ENCODE measurements at regions not wholly inside any gene's neighbourhood (a gene's known extent, or its start where the extent isn't known, plus 50 kb on each side); places are given as distances from the start of the nearest gene placed in this dataset.

DNA sequence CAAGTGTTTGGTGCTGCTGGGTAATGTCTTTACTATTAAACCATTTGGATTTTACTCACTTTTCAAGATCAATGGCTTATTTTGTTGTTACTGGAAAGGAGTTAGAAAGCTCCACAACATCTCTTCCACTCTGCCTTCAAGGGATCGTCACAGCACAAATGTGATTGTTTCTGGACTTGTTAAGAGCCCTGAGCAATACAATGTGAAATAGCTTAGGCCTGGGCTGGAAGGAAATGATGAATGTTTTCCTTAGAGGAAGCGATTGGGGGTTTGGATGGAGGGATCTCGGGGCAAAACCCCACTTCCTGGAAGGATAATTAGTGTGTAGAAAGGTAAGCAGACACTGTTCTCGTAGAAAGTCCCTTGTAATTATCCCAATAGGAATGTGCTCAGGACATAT is 59.3 kb upstream of the MYO10 start:
- H4K20me1 ChIP-seq (replicated peaks; ENCODE audit: insufficient read depth), result no peaks in the 10 kb centered on the region
- no peaks in the 10 kb centered on the region for H3K79me2 ChIP-seq (replicated peaks; ENCODE audit: insufficient read depth)
- ATAC-seq (no peak), DNase-seq (ENCODE audit: low spot score) (no peak)
- no peak overlapping the region for H3K4me3 Mint-ChIP-seq
- no peaks in the 10 kb centered on the region; the same call in 1 of the 2 replicates for H3K36me3 ChIP-seq (ENCODE audit: insufficient read depth)
- 0 out of 2 replicates have a peak, but pooled peaks cover 4% of the 10 kb centered on the region for H3K4me1 ChIP-seq (ENCODE audit: insufficient read depth)
- H2AFZ ChIP-seq, result peak overlapping the region; percentile 82; the same call in 1 of the 2 replicates
- no peak overlapping the region for H3K27ac Mint-ChIP-seq
- no peaks in the 10 kb centered on the region for H3K27me3 ChIP-seq (ENCODE audit: insufficient read depth)
- no peak overlapping the region for H3K4me3 ChIP-seq
- no peak overlapping the region for H3K27ac ChIP-seq (ENCODE audit: low read depth)
- H3K9me2 ChIP-seq (ENCODE audit: insufficient read depth), result no peaks in the 10 kb centered on the region
- peaks cover 10% of the 10 kb centered on the region for H3K4me1 Mint-ChIP-seq
- no peaks in the 10 kb centered on the region for H3K36me3 Mint-ChIP-seq (ENCODE audit: low read depth)
- no peaks in the 10 kb centered on the region for H3F3A ChIP-seq (replicated peaks; ENCODE audit: low read depth)
- TF ChIP-seq, protein P1, sequence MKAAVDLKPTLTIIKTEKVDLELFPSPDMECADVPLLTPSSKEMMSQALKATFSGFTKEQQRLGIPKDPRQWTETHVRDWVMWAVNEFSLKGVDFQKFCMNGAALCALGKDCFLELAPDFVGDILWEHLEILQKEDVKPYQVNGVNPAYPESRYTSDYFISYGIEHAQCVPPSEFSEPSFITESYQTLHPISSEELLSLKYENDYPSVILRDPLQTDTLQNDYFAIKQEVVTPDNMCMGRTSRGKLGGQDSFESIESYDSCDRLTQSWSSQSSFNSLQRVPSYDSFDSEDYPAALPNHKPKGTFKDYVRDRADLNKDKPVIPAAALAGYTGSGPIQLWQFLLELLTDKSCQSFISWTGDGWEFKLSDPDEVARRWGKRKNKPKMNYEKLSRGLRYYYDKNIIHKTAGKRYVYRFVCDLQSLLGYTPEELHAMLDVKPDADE (IDR thresholded peaks at IDR 0.05), result no peak
- TF ChIP-seq CREB1 (CRISPR knock-in tag; IDR thresholded peaks at IDR 0.05; ENCODE audit: low read depth), result no peak
- TF ChIP-seq, protein P2, sequence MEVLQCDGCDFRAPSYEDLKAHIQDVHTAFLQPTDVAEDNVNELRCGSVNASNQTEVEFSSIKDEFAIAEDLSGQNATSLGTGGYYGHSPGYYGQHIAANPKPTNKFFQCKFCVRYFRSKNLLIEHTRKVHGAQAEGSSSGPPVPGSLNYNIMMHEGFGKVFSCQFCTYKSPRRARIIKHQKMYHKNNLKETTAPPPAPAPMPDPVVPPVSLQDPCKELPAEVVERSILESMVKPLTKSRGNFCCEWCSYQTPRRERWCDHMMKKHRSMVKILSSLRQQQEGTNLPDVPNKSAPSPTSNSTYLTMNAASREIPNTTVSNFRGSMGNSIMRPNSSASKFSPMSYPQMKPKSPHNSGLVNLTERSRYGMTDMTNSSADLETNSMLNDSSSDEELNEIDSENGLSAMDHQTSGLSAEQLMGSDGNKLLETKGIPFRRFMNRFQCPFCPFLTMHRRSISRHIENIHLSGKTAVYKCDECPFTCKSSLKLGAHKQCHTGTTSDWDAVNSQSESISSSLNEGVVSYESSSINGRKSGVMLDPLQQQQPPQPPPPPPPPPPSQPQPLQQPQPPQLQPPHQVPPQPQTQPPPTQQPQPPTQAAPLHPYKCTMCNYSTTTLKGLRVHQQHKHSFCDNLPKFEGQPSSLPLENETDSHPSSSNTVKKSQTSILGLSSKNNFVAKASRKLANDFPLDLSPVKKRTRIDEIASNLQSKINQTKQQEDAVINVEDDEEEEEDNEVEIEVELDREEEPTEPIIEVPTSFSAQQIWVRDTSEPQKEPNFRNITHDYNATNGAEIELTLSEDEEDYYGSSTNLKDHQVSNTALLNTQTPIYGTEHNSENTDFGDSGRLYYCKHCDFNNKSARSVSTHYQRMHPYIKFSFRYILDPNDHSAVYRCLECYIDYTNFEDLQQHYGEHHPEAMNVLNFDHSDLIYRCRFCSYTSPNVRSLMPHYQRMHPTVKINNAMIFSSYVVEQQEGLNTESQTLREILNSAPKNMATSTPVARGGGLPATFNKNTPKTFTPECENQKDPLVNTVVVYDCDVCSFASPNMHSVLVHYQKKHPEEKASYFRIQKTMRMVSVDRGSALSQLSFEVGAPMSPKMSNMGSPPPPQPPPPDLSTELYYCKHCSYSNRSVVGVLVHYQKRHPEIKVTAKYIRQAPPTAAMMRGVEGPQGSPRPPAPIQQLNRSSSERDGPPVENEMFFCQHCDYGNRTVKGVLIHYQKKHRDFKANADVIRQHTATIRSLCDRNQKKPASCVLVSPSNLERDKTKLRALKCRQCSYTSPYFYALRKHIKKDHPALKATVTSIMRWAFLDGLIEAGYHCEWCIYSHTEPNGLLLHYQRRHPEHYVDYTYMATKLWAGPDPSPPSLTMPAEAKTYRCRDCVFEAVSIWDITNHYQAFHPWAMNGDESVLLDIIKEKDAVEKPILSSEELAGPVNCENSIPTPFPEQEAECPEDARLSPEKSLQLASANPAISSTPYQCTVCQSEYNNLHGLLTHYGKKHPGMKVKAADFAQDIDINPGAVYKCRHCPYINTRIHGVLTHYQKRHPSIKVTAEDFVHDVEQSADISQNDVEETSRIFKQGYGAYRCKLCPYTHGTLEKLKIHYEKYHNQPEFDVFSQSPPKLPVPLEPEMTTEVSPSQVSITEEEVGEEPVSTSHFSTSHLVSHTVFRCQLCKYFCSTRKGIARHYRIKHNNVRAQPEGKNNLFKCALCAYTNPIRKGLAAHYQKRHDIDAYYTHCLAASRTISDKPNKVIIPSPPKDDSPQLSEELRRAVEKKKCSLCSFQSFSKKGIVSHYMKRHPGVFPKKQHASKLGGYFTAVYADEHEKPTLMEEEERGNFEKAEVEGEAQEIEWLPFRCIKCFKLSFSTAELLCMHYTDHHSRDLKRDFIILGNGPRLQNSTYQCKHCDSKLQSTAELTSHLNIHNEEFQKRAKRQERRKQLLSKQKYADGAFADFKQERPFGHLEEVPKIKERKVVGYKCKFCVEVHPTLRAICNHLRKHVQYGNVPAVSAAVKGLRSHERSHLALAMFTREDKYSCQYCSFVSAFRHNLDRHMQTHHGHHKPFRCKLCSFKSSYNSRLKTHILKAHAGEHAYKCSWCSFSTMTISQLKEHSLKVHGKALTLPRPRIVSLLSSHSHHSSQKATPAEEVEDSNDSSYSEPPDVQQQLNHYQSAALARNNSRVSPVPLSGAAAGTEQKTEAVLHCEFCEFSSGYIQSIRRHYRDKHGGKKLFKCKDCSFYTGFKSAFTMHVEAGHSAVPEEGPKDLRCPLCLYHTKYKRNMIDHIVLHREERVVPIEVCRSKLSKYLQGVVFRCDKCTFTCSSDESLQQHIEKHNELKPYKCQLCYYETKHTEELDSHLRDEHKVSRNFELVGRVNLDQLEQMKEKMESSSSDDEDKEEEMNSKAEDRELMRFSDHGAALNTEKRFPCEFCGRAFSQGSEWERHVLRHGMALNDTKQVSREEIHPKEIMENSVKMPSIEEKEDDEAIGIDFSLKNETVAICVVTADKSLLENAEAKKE (CRISPR knock-in tag; IDR thresholded peaks at IDR 0.05), result no peak
- no peak for TF ChIP-seq NANOG (IDR thresholded peaks at IDR 0.05; ENCODE audit: borderline replicate concordance)
- TF ChIP-seq JUNB (IDR thresholded peaks at IDR 0.05; ENCODE audit: unreplicated experiment), result no peak
- no peak for TF ChIP-seq POLR2AphosphoS5 (IDR thresholded peaks at IDR 0.05; ENCODE audit: low read depth)
- TF ChIP-seq, protein P3, sequence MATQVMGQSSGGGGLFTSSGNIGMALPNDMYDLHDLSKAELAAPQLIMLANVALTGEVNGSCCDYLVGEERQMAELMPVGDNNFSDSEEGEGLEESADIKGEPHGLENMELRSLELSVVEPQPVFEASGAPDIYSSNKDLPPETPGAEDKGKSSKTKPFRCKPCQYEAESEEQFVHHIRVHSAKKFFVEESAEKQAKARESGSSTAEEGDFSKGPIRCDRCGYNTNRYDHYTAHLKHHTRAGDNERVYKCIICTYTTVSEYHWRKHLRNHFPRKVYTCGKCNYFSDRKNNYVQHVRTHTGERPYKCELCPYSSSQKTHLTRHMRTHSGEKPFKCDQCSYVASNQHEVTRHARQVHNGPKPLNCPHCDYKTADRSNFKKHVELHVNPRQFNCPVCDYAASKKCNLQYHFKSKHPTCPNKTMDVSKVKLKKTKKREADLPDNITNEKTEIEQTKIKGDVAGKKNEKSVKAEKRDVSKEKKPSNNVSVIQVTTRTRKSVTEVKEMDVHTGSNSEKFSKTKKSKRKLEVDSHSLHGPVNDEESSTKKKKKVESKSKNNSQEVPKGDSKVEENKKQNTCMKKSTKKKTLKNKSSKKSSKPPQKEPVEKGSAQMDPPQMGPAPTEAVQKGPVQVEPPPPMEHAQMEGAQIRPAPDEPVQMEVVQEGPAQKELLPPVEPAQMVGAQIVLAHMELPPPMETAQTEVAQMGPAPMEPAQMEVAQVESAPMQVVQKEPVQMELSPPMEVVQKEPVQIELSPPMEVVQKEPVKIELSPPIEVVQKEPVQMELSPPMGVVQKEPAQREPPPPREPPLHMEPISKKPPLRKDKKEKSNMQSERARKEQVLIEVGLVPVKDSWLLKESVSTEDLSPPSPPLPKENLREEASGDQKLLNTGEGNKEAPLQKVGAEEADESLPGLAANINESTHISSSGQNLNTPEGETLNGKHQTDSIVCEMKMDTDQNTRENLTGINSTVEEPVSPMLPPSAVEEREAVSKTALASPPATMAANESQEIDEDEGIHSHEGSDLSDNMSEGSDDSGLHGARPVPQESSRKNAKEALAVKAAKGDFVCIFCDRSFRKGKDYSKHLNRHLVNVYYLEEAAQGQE (IDR thresholded peaks at IDR 0.05; ENCODE audit: unreplicated experiment), result no peak
- TF ChIP-seq STAT1 (IDR thresholded peaks at IDR 0.05; ENCODE audit: unreplicated experiment), result no peak
- TF ChIP-seq, protein P4, sequence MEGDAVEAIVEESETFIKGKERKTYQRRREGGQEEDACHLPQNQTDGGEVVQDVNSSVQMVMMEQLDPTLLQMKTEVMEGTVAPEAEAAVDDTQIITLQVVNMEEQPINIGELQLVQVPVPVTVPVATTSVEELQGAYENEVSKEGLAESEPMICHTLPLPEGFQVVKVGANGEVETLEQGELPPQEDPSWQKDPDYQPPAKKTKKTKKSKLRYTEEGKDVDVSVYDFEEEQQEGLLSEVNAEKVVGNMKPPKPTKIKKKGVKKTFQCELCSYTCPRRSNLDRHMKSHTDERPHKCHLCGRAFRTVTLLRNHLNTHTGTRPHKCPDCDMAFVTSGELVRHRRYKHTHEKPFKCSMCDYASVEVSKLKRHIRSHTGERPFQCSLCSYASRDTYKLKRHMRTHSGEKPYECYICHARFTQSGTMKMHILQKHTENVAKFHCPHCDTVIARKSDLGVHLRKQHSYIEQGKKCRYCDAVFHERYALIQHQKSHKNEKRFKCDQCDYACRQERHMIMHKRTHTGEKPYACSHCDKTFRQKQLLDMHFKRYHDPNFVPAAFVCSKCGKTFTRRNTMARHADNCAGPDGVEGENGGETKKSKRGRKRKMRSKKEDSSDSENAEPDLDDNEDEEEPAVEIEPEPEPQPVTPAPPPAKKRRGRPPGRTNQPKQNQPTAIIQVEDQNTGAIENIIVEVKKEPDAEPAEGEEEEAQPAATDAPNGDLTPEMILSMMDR (conservative IDR thresholded peaks at IDR 0.05; ENCODE audit: low read depth in 2 of 2), result no peak
- no peak for TF ChIP-seq ZNF114 (CRISPR knock-in tag; IDR thresholded peaks at IDR 0.05)
- no peak for TF ChIP-seq EZH2 (IDR thresholded peaks at IDR 0.05; ENCODE audit: low read depth, unreplicated experiment)
- TF ChIP-seq EZH2phosphoT487 (IDR thresholded peaks at IDR 0.05; ENCODE audit: unreplicated experiment), result no peak
- TF ChIP-seq ZNF331 (CRISPR knock-in tag; IDR thresholded peaks at IDR 0.05; ENCODE audit: low read depth), result no peak
- H3K9me3 Mint-ChIP-seq, result no peaks in the 10 kb centered on the region
- H3K27me3 Mint-ChIP-seq (ENCODE audit: insufficient read depth, low read depth, poor library complexity), result no peaks in the 10 kb centered on the region
- H3K4me2 ChIP-seq, result no peak overlapping the region
